ENCODE measurements at regions not wholly inside any gene's neighbourhood (a gene's known extent, or its start where the extent isn't known, plus 50 kb on each side); places are given as distances from the start of the nearest gene placed in this dataset.
A peak's percentile ranks its signal among the peaks of the same experiment; 100 is the strongest.

DNA sequence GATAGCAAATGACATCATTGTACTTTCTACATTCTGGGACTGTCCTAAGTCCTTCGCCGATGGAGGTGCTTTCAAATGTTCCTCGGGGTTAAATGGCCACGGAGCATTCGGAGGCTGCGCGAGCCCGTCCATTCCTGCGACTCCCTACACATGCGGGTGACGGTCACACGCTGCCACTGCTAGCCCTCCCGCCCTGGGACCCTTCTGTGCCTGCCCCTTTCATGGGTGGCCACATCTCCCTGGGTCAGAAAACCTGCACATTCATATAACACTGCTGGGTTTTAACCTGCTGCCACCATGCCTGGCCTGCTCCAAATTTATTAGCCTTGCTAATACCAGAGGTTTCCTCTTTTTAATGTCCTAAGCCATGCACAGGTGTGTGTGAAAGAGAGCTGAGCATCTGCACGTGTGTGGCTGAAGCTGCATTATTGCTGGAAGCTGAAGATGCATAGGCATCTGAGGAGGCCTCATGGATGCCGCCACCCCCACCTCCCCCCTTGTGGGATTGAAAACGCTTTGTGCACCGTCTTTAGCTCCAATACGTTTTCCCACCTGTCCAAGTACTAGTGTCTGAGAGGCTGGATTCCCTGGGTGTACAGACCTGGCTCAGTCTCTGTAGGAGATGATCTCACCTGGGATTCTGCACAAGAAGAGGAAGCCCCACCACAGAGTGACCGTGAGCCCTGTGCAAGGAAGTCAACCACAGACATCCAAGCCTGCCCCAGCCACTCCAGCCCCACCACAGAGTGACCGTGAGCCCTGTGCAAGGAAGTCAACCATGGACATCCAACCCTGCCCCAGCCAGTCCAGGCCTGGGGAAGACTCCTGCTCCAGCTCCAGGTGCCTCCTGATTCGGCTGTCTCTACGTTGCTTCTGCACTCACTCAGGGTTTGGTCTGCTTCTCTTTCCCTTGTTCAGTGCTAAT is 626.4 kb downstream of the BRD1 start:
- TF ChIP-seq, protein P1, sequence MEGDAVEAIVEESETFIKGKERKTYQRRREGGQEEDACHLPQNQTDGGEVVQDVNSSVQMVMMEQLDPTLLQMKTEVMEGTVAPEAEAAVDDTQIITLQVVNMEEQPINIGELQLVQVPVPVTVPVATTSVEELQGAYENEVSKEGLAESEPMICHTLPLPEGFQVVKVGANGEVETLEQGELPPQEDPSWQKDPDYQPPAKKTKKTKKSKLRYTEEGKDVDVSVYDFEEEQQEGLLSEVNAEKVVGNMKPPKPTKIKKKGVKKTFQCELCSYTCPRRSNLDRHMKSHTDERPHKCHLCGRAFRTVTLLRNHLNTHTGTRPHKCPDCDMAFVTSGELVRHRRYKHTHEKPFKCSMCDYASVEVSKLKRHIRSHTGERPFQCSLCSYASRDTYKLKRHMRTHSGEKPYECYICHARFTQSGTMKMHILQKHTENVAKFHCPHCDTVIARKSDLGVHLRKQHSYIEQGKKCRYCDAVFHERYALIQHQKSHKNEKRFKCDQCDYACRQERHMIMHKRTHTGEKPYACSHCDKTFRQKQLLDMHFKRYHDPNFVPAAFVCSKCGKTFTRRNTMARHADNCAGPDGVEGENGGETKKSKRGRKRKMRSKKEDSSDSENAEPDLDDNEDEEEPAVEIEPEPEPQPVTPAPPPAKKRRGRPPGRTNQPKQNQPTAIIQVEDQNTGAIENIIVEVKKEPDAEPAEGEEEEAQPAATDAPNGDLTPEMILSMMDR (IDR thresholded peaks at IDR 0.05), result no peak
- TF ChIP-seq POLR2A (IDR thresholded peaks at IDR 0.05), result no peak
- H3K9me3 ChIP-seq, result no peaks in the 10 kb centered on the region
- peaks cover 0 to 5% (median 0%) of the 10 kb centered on the region in 12 donors for H3K4me1 ChIP-seq
- no peak overlapping the region for H3K27ac ChIP-seq
- no peaks in the 10 kb centered on the region for H3K36me3 ChIP-seq
- intact Hi-C loops (cut with DNase I), result no loop called here
- H3K4me3 ChIP-seq, result no peak overlapping the region
- peak in 3 of 5 donors; percentile 0 to 45 (median 13) for DNase-seq
- no peak for ATAC-seq
- peaks cover 0 to 22% (median 0%) of the 10 kb centered on the region in 9 donors for H3K27me3 ChIP-seq
- 82 to 88% (median 85%) methylated on average over 22 of the region's 22 CpGs for WGBS, 4 donors

DNA sequence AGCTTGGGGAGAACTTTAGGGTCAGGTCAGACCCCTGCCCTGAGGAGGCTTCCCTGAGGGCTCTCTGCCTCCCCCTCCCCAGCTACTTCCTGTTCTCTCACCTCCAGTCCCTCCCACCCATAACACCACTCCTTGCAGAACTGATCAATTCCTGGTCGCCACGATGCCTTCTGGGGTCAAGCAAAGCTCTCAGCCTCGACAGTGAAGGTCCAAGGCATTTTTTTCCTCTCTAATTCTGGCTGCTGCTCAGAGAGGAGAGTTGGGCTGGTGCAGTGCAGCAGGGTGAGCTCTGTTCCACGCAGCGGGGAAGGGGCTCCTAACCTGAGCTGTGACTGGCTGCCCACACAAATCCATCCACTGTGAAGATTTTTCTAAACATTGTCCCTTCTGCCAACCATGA is 628.4 kb downstream of the BRD1 start:
- DNase-seq (no peak), ATAC-seq (no peak)
- Histone ChIP-seq H3K36me3 (no peaks in the 10 kb centered on the region), H3K27me3 (peaks cover 0 to 22% (median 0%) of the 10 kb centered on the region in 9 donors), H3K4me3 (no peak overlapping the region), H3K9me3 (no peaks in the 10 kb centered on the region), H3K4me1 (peaks cover 0 to 5% (median 0%) of the 10 kb centered on the region in 12 donors), H3K27ac (no peak overlapping the region)
- TF ChIP-seq, protein P1 (IDR thresholded peaks at IDR 0.05), result no peak
- no peak for TF ChIP-seq POLR2A (IDR thresholded peaks at IDR 0.05)
- intact Hi-C loops (cut with DNase I), result no loop called here
- 71 to 81% (median 71%) methylated on average over 5 of the region's 5 CpGs for WGBS, 4 donors

DNA sequence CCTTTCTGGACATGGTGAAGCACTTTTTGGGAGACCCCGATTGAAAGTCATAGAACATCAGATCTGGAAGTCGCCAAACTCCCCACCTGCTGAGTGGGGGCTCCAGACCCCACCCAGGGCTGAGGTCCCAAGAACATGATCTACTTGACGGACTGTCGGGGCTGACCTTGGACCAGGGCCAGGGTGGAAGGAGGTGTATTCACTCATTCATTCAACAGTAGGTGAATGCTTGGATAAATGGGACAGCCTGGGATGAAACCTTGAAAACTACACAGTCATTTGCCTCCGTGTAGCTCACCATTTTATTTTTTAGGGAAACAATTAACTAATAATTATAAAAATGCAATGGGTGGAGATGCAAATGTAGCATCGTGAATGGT is 629.0 kb downstream of the BRD1 start:
- peaks cover 0 to 6% (median 0%) of the 10 kb centered on the region in 12 donors for H3K4me1 ChIP-seq
- TF ChIP-seq, protein P1 (IDR thresholded peaks at IDR 0.05), result no peak
- intact Hi-C loops (cut with DNase I), result no loop called here
- ATAC-seq (no peak), DNase-seq (peak in 1 of 5 donors; percentile 16)
- no peaks in the 10 kb centered on the region for H3K9me3 ChIP-seq
- no peaks in the 10 kb centered on the region for H3K36me3 ChIP-seq
- peaks cover 0 to 22% (median 0%) of the 10 kb centered on the region in 9 donors for H3K27me3 ChIP-seq
- no peak overlapping the region for H3K4me3 ChIP-seq
- WGBS, 4 donors, result 74 to 83% (median 80%) methylated on average over 6 of the region's 6 CpGs
- no peak overlapping the region for H3K27ac ChIP-seq

GRCh38 chr22:49197986-49198704 is 629.5 kb downstream of the BRD1 start:
- intact Hi-C loops (cut with DNase I), result no loop called here
- peaks cover 0 to 11% (median 0%) of the 10 kb centered on the region in 12 donors for H3K4me1 ChIP-seq
- 57 to 58% (median 58%) methylated on average over 20 of the region's 20 CpGs for WGBS, 4 donors

More at GRCh38 chr22:49197986-49198704, 629.5 kb downstream of the BRD1 start:
- Histone ChIP-seq H3K27ac (no peak overlapping the region), H3K36me3 (no peaks in the 10 kb centered on the region), H3K9me3 (no peaks in the 10 kb centered on the region), H3K27me3 (peaks cover 0 to 22% (median 0%) of the 10 kb centered on the region in 9 donors), H3K4me3 (no peak overlapping the region)
- DNase-seq (no peak), ATAC-seq (no peak)
- TF ChIP-seq, protein P1 (IDR thresholded peaks at IDR 0.05), result no peak
- TF ChIP-seq POLR2A (IDR thresholded peaks at IDR 0.05), result no peak

Measured in heart left ventricle (tissue), 16 donors.